NCI-H2107 treated with DMSO at 0.1 percent for 48 hours (cell line): ENCODE measurements at regions not wholly inside any gene's neighbourhood (a gene's known extent, or its start where the extent isn't known, plus 50 kb on each side); places are given as distances from the start of the nearest gene placed in this dataset.

Source experiments
- DNase-seq: peaks from one replicate; lab custom pipeline; 2025; ENCODE audit not compliant: unreplicated experiment; lab: John Stamatoyannopoulos, UW

GRCh38 chr6:165959627-165960026 lies 208.0 kb downstream of the TBXT start:
- DNase-seq: no peak

- no peak for DNase-seq
Measured at GRCh38 chr6:165956874-165957273, 210.8 kb downstream of the TBXT start.

GRCh38 chr6:165952514-165952913 lies 215.1 kb downstream of the TBXT start:
- DNase-seq: no peak

- no peak for DNase-seq
Measured at GRCh38 chr6:165950316-165950715, 217.3 kb downstream of the TBXT start.

DNA sequence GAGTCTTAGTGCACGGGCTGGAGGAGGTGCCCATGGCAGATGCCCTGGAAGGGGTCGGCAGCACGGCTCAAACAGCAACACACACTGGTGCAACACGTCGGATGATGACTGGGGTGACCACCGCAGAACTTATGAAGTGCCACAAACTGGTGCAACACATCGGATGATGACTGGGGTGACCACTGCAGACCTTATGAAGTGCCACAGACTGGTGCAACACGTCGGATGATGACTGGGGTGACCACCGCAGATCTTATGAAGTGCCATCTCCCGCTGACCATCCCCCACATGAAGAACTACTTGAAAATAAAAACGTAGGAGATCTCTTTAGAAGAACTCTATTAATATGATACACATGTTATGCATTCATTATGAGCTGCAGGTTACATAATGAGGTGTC lies 218.3 kb downstream of the TBXT start:
- no peak for DNase-seq

- no peak for DNase-seq
Measured at GRCh38 chr6:165944002-165944466, 223.6 kb downstream of the TBXT start.

DNA sequence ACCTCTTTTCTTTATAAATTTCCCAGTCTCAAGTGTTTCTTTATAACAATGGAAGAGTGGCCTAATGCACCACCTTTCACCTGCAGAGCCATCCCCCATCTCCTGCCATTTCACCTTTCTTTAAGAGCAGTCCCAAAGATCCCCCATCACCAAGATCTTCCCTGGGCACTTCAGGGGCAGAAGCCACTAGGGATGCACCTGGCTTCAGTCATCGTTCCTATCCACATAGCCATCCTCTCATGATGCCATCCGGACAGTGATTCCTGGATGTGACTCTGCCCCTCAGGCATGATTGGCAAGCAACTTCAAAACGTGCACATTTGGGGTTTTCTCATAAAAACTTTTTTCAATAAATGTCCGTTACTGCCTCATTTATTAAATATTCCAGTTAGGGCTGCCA lies 225.9 kb downstream of the TBXT start:
- DNase-seq: no peak

- DNase-seq: no peak
Measured at GRCh38 chr6:165941249-165941775, 226.3 kb downstream of the TBXT start.

DNA sequence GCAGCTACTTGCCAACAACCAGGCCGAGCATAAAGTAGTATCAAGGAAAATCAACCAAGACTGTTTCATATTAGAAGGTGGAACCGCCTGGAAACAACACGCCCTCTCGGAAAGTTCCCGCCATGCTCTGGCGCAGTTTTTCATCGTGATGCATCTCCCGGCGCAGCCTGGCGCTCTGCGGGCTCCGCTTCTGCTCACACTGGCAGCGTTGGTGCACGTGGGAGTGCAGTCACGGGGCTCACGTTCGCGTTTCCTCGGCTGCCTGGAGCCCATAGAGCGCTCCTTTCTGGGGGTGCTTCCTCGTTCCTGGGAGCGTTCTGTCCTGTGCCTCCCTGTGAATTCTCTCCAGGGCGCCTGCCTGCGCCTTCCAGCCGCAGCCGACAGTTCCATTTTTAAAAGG lies 227.3 kb downstream of the TBXT start:
- DNase-seq: no peak

GRCh38 chr6:165939601-165940290 lies 227.9 kb downstream of the TBXT start:
- DNase-seq: no peak

- no peak for DNase-seq
Measured at GRCh38 chr6:165939047-165939446, 228.6 kb downstream of the TBXT start.

DNA sequence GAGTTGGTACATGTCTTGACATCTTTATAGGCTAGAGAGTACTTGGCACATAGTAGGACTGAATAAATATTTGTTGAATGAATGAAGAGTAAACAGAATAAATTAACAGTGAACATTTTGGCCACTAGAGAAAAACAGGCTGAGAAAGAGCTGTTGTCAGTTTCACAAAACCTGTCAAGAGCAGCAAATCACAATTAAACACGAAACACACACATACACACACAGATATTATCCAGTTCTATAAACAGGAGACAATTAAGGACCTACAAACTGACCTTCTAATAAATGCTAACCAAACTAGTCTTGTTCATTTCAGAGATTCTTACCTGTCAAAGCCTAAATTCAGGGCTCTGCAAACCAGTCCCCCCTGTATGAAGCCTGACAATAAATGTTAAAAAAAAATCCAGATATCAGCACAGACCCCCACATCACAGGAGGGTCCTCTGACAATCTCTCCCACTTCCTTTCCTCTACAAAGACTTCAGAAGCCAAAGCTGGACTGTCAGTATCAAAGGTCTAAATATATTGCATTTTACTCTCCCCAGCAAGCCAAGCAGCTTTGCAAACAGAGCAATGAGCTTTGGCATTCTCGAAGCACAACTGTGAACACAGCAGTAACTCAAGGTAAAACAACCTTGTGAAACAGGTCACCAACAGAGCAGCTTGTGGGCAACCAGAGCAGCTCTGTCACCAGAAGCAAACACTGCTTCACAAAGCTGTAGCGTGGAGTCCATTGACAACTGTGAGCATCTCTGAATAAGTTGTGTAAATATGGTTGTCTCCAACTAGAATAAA lies 229.9 kb downstream of the TBXT start:
- no peak for DNase-seq

DNA sequence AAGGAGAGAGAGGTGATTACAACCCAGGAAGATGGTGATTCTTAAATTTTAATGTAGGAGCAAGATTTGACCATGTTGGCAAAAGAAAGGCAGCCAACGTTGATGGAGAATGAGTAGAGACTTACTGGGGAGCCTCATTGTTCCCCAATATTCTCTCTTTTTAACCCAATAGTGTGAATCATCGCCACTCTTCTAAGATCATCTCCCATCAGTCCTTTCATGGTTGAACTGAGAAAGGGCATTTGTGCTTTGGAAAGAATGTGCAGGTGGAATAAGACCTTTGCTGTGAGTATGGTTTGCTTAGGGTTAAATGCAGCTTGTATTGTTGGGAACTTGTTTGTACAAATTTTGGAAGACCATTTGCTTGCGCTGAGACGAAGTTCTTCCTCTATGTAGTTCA lies 231.0 kb downstream of the TBXT start:
- DNase-seq: no peak

DNA sequence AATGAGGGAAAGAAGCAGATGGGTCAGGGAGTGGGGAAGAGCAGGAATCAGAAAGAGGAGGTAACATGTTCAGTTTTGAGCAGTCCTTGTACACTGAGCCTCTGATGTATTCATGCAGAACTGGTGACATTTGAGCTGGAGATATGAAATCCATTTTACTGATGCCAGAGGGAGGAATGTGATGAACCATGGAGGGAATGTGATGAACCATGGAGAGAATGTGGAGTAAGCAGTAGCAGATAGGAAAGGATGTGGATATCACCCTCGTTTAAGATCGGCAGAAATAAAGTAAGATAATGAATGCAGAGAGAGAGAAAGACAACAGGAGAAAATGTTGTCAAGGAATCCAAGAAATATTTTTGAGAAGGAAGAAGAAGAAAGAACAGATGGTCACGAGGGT lies 231.6 kb downstream of the TBXT start:
- no peak for DNase-seq

GRCh38 chr6:165931675-165932074 lies 236.0 kb downstream of the TBXT start:
- DNase-seq: no peak

GRCh38 chr6:165930668-165931214 lies 236.9 kb downstream of the TBXT start:
- DNase-seq: no peak

- no peak for DNase-seq
Measured at GRCh38 chr6:165929607-165930006, 238.0 kb downstream of the TBXT start.

DNA sequence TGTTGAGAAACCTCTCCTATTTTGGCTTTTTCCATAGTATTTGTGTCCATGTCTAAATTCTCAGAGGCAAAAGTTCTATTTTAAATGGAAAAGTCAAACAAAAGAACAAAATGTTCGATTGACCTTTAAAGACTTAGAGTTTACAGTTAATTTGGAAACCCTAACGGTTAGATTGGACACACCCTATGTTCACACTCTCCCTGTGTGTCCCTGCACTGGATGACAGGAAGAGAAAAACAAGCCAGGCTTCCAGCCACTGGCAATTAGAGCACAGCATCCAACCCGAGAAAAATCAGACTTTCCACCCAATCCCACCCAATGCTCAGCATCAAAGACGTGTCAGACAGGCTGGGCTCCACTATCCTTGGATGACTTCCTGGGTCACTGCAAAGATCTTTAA lies 241.3 kb downstream of the TBXT start:
- DNase-seq: no peak

DNA sequence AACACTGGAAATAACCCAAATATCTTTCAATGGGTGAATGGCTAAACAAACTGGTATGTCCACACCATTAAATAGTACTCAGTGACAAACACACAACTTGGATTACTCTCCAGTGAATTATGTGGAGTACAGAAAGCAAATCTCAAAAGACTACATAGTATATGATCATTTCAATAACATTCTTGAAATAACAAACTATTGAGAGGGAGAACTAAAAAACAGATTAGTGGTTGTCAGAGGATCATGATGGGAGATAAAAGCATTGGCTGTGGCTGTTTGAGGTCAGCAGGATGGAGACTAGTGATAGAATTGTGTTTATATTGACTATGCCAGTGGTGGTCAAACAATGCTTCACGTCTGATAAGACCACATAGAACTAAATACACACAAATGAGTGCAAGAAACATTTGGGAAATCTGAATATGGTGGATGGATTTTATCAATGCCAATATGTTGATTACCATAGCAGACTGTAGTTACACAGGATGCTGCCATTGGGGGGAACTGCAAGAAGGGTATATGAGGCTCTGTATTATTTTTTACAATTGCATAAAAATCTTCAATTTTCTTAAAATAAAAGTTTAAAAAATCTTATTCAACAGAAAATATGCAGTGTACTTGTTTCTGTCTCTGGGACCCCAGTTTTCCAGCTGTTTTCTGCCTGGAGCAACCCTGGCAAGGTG lies 242.0 kb downstream of the TBXT start:
- DNase-seq: no peak

- no peak for DNase-seq
Measured at GRCh38 chr6:165922309-165922794, 245.3 kb downstream of the TBXT start.
